K562 (cell line): ENCODE measurements at regions not wholly inside any gene's neighbourhood (a gene's known extent, or its start where the extent isn't known, plus 50 kb on each side); places are given as distances from the start of the nearest gene placed in this dataset.

Source experiments
- ATAC-seq: fragments of 200-7000 bp; cut with Tn5 transposase; 3 replicates; pipeline ENCODE4 v1.9.1; 2020; ENCODE audit warnings: moderate library complexity
- BruUV-seq: library from RNA; stranded (reverse); fragments of 400-500 nt; replicated peaks from 2 replicates; lab custom pipeline; 2021; lab: Mats Ljungman, UMichigan
- CTCF ChIA-PET: fragments of 300-600 bp; formaldehyde crosslinking; extraction: SDS; loops from one replicate; lab custom pipeline; 2021; ENCODE audit warnings: low intra/inter-chr PET ratio; lab: Yijun Ruan, JAX
- POLR2A ChIA-PET: fragments of 300-600, 350-650 bp; sonication (Branson Sonifier 250); formaldehyde crosslinking; extraction: SDS; loops from one replicate; lab custom pipeline; 2021; ENCODE audit warnings: antibody characterized with exemption, inconsistent platforms; lab: Yijun Ruan, JAX
- DNase-seq, 4 experiments: peaks; one replicate each; pipeline versions ENCODE4 v3.0.0 to v3.0.0-alpha.2; 2011 to 2018; ENCODE audit warnings: low spot score in 3 of 4, mixed read lengths in 3 of 4; ENCODE audit errors: extremely low read depth in 1 of 4
- FAIRE-seq: peaks from 2 replicates; lab custom pipeline; 2011; peaks lifted over from hg19 to GRCh38; lab: Jason Lieb, UNC
- H2AFZ ChIP-seq: 2 replicates; pipeline ENCODE4 v1.6.0; 2011; ENCODE audit warnings: low read depth, low read length, control low read depth, inconsistent platforms
- H3K27ac ChIP-seq: fragments of 200-600 bp; 3 replicates; pipeline ENCODE4 v1.8.0; 2011; ENCODE audit warnings: low read depth, mild to moderate bottlenecking, control low read depth, inconsistent platforms, low read length, moderate library complexity, mixed read lengths; ENCODE audit errors: extremely low read depth
- H3K27me3 ChIP-seq, 2 experiments: fragments of 300-600 bp in 1 of 2; 2 replicates in 1 of 2; 3 replicates in 1 of 2; pipeline versions ENCODE4 v1.6.0 to v1.8.0; 2011; ENCODE audit warnings: inconsistent platforms in 2 of 2, low read length in 2 of 2, mild to moderate bottlenecking in 1 of 2, mixed read lengths in 1 of 2, moderate library complexity in 1 of 2; ENCODE audit not compliant: control insufficient read depth in 2 of 2, insufficient read depth in 2 of 2
- H3K36me3 ChIP-seq: fragments of 300-600 bp; 3 replicates; pipeline ENCODE4 v1.8.0; 2011; ENCODE audit warnings: mild to moderate bottlenecking, low read length, inconsistent platforms; ENCODE audit not compliant: control insufficient read depth, insufficient read depth
- H3K4me1 ChIP-seq, 2 experiments: fragments of 200-600 bp in 1 of 2; replicated peaks in 1 of 2; 2 replicates in 1 of 2; 3 replicates in 1 of 2; pipeline versions ENCODE4 v1.5.1 to v1.8.0; 2011; ENCODE audit warnings: inconsistent platforms in 2 of 2, low read length in 2 of 2, mild to moderate bottlenecking in 1 of 2, mixed read lengths in 1 of 2, moderate library complexity in 1 of 2; ENCODE audit not compliant: control insufficient read depth in 2 of 2, insufficient read depth in 2 of 2
- H3K4me2 ChIP-seq: 2 replicates; pipeline ENCODE4 v1.6.1; 2011; ENCODE audit warnings: low read length, control low read depth, inconsistent platforms, mixed read lengths; ENCODE audit not compliant: insufficient read depth
- H3K4me3 ChIP-seq: fragments of 200-600 bp; sonication (generic), shearing (Covaris generic); 2 replicates; pipeline ENCODE4 v1.5.1; 2016; ENCODE audit warnings: control low read depth, inconsistent platforms
- H3K79me2 ChIP-seq: fragments of 200-600 bp; 3 replicates; pipeline ENCODE4 v1.8.0; 2011; ENCODE audit warnings: low read length, inconsistent platforms; ENCODE audit not compliant: control insufficient read depth, insufficient read depth
- H3K9ac ChIP-seq, 2 experiments: 2 replicates each; pipeline versions ENCODE4 v1.6.0 to v1.6.1; 2011; ENCODE audit warnings: low read depth in 2 of 2, low read length in 2 of 2, control low read depth in 1 of 2, inconsistent platforms in 1 of 2, mild to moderate bottlenecking in 1 of 2, mixed read lengths in 1 of 2; ENCODE audit not compliant: insufficient read depth in 1 of 2
- H3K9me1 ChIP-seq: one replicate; pipeline ENCODE4 v1.6.0; 2011; ENCODE audit warnings: inconsistent platforms, mild to moderate bottlenecking, low read length, moderate library complexity; ENCODE audit not compliant: control insufficient read depth, insufficient read depth
- H3K9me3 ChIP-seq: replicated peaks from 2 replicates; pipeline ENCODE4 v1.5.1; 2011; ENCODE audit warnings: low read depth, low read length, inconsistent platforms; ENCODE audit not compliant: control insufficient read depth, insufficient read depth
- H4K20me1 ChIP-seq: replicated peaks from 2 replicates; pipeline ENCODE4 v1.6.1; 2011; ENCODE audit warnings: low read length, inconsistent platforms, mixed read lengths; ENCODE audit not compliant: control insufficient read depth, insufficient read depth
- CHD2 ChIP-seq: IDR thresholded peaks from 2 replicates; pipeline ENCODE4 v1.6.1; 2011; ENCODE audit warnings: low read depth, low read length
- GABPB2 ChIP-seq: fragments of 250-450 bp; sonication (Bioruptor Pico); conservative IDR thresholded peaks from 2 replicates; pipeline ENCODE4 v1.5.1; 2021; ENCODE audit warnings: mild to moderate bottlenecking
- HDGF ChIP-seq: fragments of 450-650 bp; IDR thresholded peaks from 2 replicates; pipeline ENCODE4 v1.6.1; 2016
- HNRNPH1 ChIP-seq: fragments of 200-400 bp; formaldehyde crosslinking; optimal IDR thresholded peaks from 2 replicates; pipeline ENCODE3; 2017; ENCODE audit warnings: low read depth, mild to moderate bottlenecking, low read length, moderate library complexity
- ILF3 ChIP-seq: fragments of 450-650 bp; IDR thresholded peaks from 2 replicates; pipeline ENCODE4 v1.6.1; 2018; ENCODE audit warnings: antibody characterized with exemption, mild to moderate bottlenecking, moderate library complexity, borderline replicate concordance
- PCBP1 ChIP-seq: fragments of 200-400 bp; formaldehyde crosslinking; IDR thresholded peaks from 2 replicates; pipeline ENCODE4 v1.6.1; 2018; ENCODE audit warnings: mild to moderate bottlenecking, low read depth, low read length; ENCODE audit not compliant: poor library complexity, severe bottlenecking
- POU5F1 ChIP-seq: fragments of 150-350 bp; IDR thresholded peaks from 2 replicates; pipeline ENCODE4 v1.6.1; 2014; ENCODE audit warnings: borderline replicate concordance, low read length, low read depth, mild to moderate bottlenecking; ENCODE audit not compliant: partially characterized antibody
- SOX6 ChIP-seq: fragments of 450-650 bp; IDR thresholded peaks from 2 replicates; pipeline ENCODE4 v1.6.1; 2014; ENCODE audit warnings: mild to moderate bottlenecking
- SREBF2 ChIP-seq: sonication (generic); formaldehyde crosslinking; IDR thresholded peaks from 2 replicates; pipeline ENCODE4 v1.4.0; 2020; ENCODE audit warnings: mild to moderate bottlenecking, missing genetic modification reagents
- SRSF3 ChIP-seq: fragments of 200-400 bp; formaldehyde crosslinking; IDR thresholded peaks from 2 replicates; pipeline ENCODE4 v1.6.1; 2016; ENCODE audit warnings: mild to moderate bottlenecking, low read length, moderate library complexity; ENCODE audit not compliant: insufficient read depth
- TBL1XR1 ChIP-seq, 2 experiments: IDR thresholded peaks; 2 replicates each; pipeline ENCODE4 v1.6.1; 2012; ENCODE audit warnings: improper control_type of control experiment in 2 of 2, low read length in 2 of 2, mild to moderate bottlenecking in 1 of 2
- TRIM25 ChIP-seq: fragments of 450-650 bp; IDR thresholded peaks from 2 replicates; pipeline ENCODE4 v1.7.0; 2016; ENCODE audit warnings: borderline replicate concordance
- ZBTB2 ChIP-seq: fragments of 450-650 bp; IDR thresholded peaks from 2 replicates; pipeline ENCODE4 v1.6.1; 2016; ENCODE audit warnings: antibody characterized with exemption
- ZFP91 ChIP-seq: sonication (generic); formaldehyde crosslinking; IDR thresholded peaks from 2 replicates; pipeline ENCODE4 v1.8.0; 2022; ENCODE audit warnings: mild to moderate bottlenecking, missing genetic modification reagents
- ZNF263 ChIP-seq: sonication (generic); formaldehyde crosslinking; IDR thresholded peaks from 2 replicates; pipeline ENCODE4 v1.8.0; 2022; ENCODE audit warnings: mild to moderate bottlenecking, missing genetic modification reagents, borderline replicate concordance
- ZNF668 ChIP-seq: fragments of 250-450 bp; sonication (Bioruptor Pico); IDR thresholded peaks from 2 replicates; pipeline ENCODE4 v1.8.0; 2022; ENCODE audit warnings: mild to moderate bottlenecking, inconsistent platforms
- ZNF77 ChIP-seq: fragments of 250-450 bp; sonication (Bioruptor Pico); IDR thresholded peaks from 2 replicates; pipeline ENCODE4 v1.5.0; 2020
- ZNF780A ChIP-seq: fragments of 250-450 bp; sonication (Bioruptor Pico); IDR thresholded peaks from 2 replicates; pipeline ENCODE4 v1.5.0; 2021; ENCODE audit warnings: mild to moderate bottlenecking
- WGBS: fragments of 100-300 bp; shearing (Covaris generic); methylation state at CpG from one replicate; pipeline ENCODE4 v1.1.6; 2016; ENCODE audit warnings: low coverage, mixed read lengths; ENCODE audit not compliant: insufficient coverage; ENCODE audit errors: missing lambda C conversion rate; 5-methylcytosine and 5-hydroxymethylcytosine counted together
- in situ Hi-C: fragments of 300-500 bp; cut with MboI; formaldehyde crosslinking; loops from 4 replicates; pipeline ENCODE4 v1.15.0; 2018; ENCODE audit warnings: inconsistent platforms, mixed read lengths
- intact Hi-C: fragments of 100-400 bp; cut with micrococcal nuclease; formaldehyde crosslinking; loops from 2 replicates; pipeline ENCODE4 v1.14.2; 2022

- TF ChIP-seq GABPB2 (CRISPR knock-in tag) = no peak
- TF ChIP-seq HDGF = no peak
- TF ChIP-seq ZFP91 (CRISPR knock-in tag) = no peak
- TF ChIP-seq POU5F1 = no peak
- TF ChIP-seq, all 486 proteins: peak for 0
Observed at GRCh38 chr2:195031411-195031810, 625.6 kb upstream of the SLC39A10 start (continued).

- no peaks in the 10 kb centered on the region for H3K9me3 ChIP-seq
- no peaks in the 10 kb centered on the region for H3K9me1 ChIP-seq
- ATAC-seq (no peak), FAIRE-seq (no peak), DNase-seq (no peak)
- no peak overlapping the region for H3K9ac ChIP-seq
- intact Hi-C loops (no loop called here), in situ Hi-C loops (no loop called here)
- POLR2A ChIA-PET = no interaction called here
- no peak overlapping the region for H3K27ac ChIP-seq
- no TSS peak for BruUV-seq
- H3K36me3 ChIP-seq = no peaks in the 10 kb centered on the region
- 5% methylated on average over 3 of the region's 4 CpGs for WGBS
- H2AFZ ChIP-seq = no peak overlapping the region
- no peak overlapping the region for H3K4me3 ChIP-seq
- no peak overlapping the region for H3K4me2 ChIP-seq
- H3K27me3 ChIP-seq = no peaks in the 10 kb centered on the region
- no peaks in the 10 kb centered on the region for H4K20me1 ChIP-seq
- CTCF ChIA-PET = no interaction called here
- no peaks in the 10 kb centered on the region for H3K4me1 ChIP-seq
- no peaks in the 10 kb centered on the region for H3K79me2 ChIP-seq
- TF ChIP-seq ZNF77 (no peak), SRSF3 (no peak), TBL1XR1 (IDR thresholded peaks at IDR 0.05; ENCODE audit: low read length in 2 of 2) (no peak), ZNF780A (CRISPR knock-in tag) (no peak), ILF3 (no peak), SOX6 (no peak), HNRNPH1 (no peak), ZBTB2 (no peak), CHD2 (no peak), ZNF668 (CRISPR knock-in tag) (no peak), PCBP1 (no peak), SREBF2 (no peak), ZNF263 (CRISPR knock-in tag) (no peak), TRIM25 (no peak)
Observed at GRCh38 chr2:195029804-195030654, 627.0 kb upstream of the SLC39A10 start.
